CD14-positive monocyte (primary cell): ENCODE measurements at regions not wholly inside any gene's neighbourhood (a gene's known extent, or its start where the extent isn't known, plus 50 kb on each side); places are given as distances from the start of the nearest gene placed in this dataset.
"Not testable (repeated sequence)": the region's sequence is repeated elsewhere in the genome, so short reads cannot be mapped to it uniquely, and the experiment has no call there.

ENCODE experiments used
- DNase-seq, 3 donors: peaks; one replicate each; pipeline ENCODE4 v3.0.0-alpha.2; 2011 to 2022
- H2AFZ ChIP-seq: 2 replicates; pipeline ENCODE4 v1.6.0; 2012; ENCODE audit warnings: mild to moderate bottlenecking, low read depth, low read length, inconsistent platforms; ENCODE audit not compliant: insufficient read depth, poor library complexity, severe bottlenecking
- H3K27ac ChIP-seq, 2 donors: 1 replicate in 1 of 2; 2 replicates in 1 of 2; pipeline ENCODE4 v1.5.1; 2012 to 2013; ENCODE audit warnings: low read length in 2 of 2, control low read depth in 1 of 2, inconsistent platforms in 1 of 2, low read depth in 1 of 2, mild to moderate bottlenecking in 1 of 2
- H3K27me3 ChIP-seq, 2 donors: one replicate each; pipeline versions ENCODE4 v1.6.0 to v1.6.1; 2011 to 2013; ENCODE audit warnings: low read length in 2 of 2; ENCODE audit not compliant: control insufficient read depth in 2 of 2, insufficient read depth in 2 of 2
- H3K36me3 ChIP-seq, 2 donors: replicated peaks in 1 of 2; 1 replicate in 1 of 2; 2 replicates in 1 of 2; pipeline versions ENCODE4 v1.5.1 to v1.6.1; 2012 to 2013; ENCODE audit warnings: low read length in 2 of 2, control low read depth in 1 of 2, inconsistent platforms in 1 of 2, mild to moderate bottlenecking in 1 of 2; ENCODE audit not compliant: insufficient read depth in 2 of 2, control insufficient read depth in 1 of 2
- H3K4me1 ChIP-seq, 2 donors: 1 replicate in 1 of 2; 2 replicates in 1 of 2; pipeline versions ENCODE4 v1.5.1 to v1.6.1; 2012 to 2013; ENCODE audit warnings: low read length in 2 of 2, control low read depth in 1 of 2, inconsistent platforms in 1 of 2, mild to moderate bottlenecking in 1 of 2, moderate library complexity in 1 of 2; ENCODE audit not compliant: insufficient read depth in 2 of 2, control insufficient read depth in 1 of 2
- H3K4me2 ChIP-seq: replicated peaks from 2 replicates; pipeline ENCODE3; 2012; ENCODE audit warnings: low read length, moderate library complexity, mild to moderate bottlenecking; ENCODE audit not compliant: poor library complexity, severe bottlenecking; ENCODE audit errors: extremely low read depth
- H3K4me3 ChIP-seq, 3 experiments: fragments of 200-600 bp in 1 of 3; sonication (generic) in 1 of 3; replicated peaks in 1 of 3; 1 replicate in 2 of 3; 2 replicates in 1 of 3; pipeline ENCODE4 v1.5.1; 2011 to 2013; ENCODE audit warnings: low read length in 3 of 3, mild to moderate bottlenecking in 3 of 3, control low read depth in 2 of 3, low read depth in 2 of 3, inconsistent platforms in 1 of 3, moderate library complexity in 1 of 3
- H3K79me2 ChIP-seq: 2 replicates; pipeline ENCODE4 v1.6.0; 2012; ENCODE audit warnings: mild to moderate bottlenecking, control low read depth, inconsistent platforms, low read length, moderate library complexity; ENCODE audit not compliant: insufficient read depth
- H3K9ac ChIP-seq: 2 replicates; pipeline ENCODE4 v1.6.0; 2017; ENCODE audit warnings: low read length, mild to moderate bottlenecking; ENCODE audit not compliant: insufficient read depth, poor library complexity, severe bottlenecking
- H3K9me3 ChIP-seq, 2 donors: replicated peaks in 1 of 2; 1 replicate in 1 of 2; 2 replicates in 1 of 2; pipeline versions ENCODE4 v1.5.1 to v1.6.1; 2012 to 2013; ENCODE audit warnings: low read length in 2 of 2, control low read depth in 1 of 2; ENCODE audit not compliant: control insufficient read depth in 1 of 2, insufficient read depth in 1 of 2
- H4K20me1 ChIP-seq: 2 replicates; pipeline ENCODE4 v1.6.0; 2012; ENCODE audit warnings: mild to moderate bottlenecking, low read length, control low read depth, moderate library complexity; ENCODE audit not compliant: insufficient read depth
- H3K27ac Mint-ChIP-seq, 7 donors: one replicate each; pipeline ENCODE4 v1.8.0; 2020; ENCODE audit warnings: mild to moderate bottlenecking in 7 of 7, mixed read lengths in 7 of 7, moderate library complexity in 6 of 7, inconsistent platforms in 2 of 7
- H3K27me3 Mint-ChIP-seq, 3 donors: one replicate each; pipeline ENCODE4 v1.8.0; 2021 to 2022; ENCODE audit warnings: low read depth in 3 of 3, mild to moderate bottlenecking in 3 of 3, mixed read lengths in 3 of 3, moderate library complexity in 3 of 3, inconsistent platforms in 1 of 3
- H3K36me3 Mint-ChIP-seq, 2 donors: one replicate each; pipeline ENCODE4 v1.8.0; 2020; ENCODE audit warnings: mixed read lengths in 2 of 2, inconsistent platforms in 1 of 2, mild to moderate bottlenecking in 1 of 2
- H3K4me1 Mint-ChIP-seq: one replicate; pipeline ENCODE4 v1.8.0; 2020; ENCODE audit warnings: mild to moderate bottlenecking, mixed read lengths
- H3K4me3 Mint-ChIP-seq, 2 donors: one replicate each; pipeline ENCODE4 v1.8.0; 2020; ENCODE audit warnings: mild to moderate bottlenecking in 2 of 2, mixed read lengths in 2 of 2, moderate library complexity in 1 of 2
- H3K9me3 Mint-ChIP-seq, 7 donors: one replicate each; pipeline ENCODE4 v1.8.0; 2020 to 2022; ENCODE audit warnings: mixed read lengths in 7 of 7, mild to moderate bottlenecking in 6 of 7, moderate library complexity in 6 of 7, inconsistent platforms in 2 of 7
- WGBS: methylation state at CpG from one replicate; pipeline ENCODE4 v1.1.5; 2013; ENCODE audit warnings: missing lambda C conversion rate; ENCODE audit not compliant: insufficient coverage; 5-methylcytosine and 5-hydroxymethylcytosine counted together
- intact Hi-C, 2 donors: fragments of 100-400 bp; cut with micrococcal nuclease; formaldehyde crosslinking; loops; one replicate each; pipeline versions ENCODE4 v1.15.0 to v1.15.1; 2023

GRCh38 chr9:42850896-42851693 lies 667.6 kb downstream of the SPATA31A6 start:
- H3K9me3 ChIP-seq, H2AFZ ChIP-seq, H3K4me3 Mint-ChIP-seq, H3K4me1 Mint-ChIP-seq, H3K4me3 ChIP-seq, H4K20me1 ChIP-seq, H3K36me3 ChIP-seq, H3K27me3 ChIP-seq, H3K9me3 Mint-ChIP-seq, intact Hi-C loops, H3K27ac Mint-ChIP-seq, H3K36me3 Mint-ChIP-seq, H3K9ac ChIP-seq, H3K79me2 ChIP-seq, H3K4me1 ChIP-seq, H3K27ac ChIP-seq, H3K4me2 ChIP-seq, DNase-seq: not testable (repeated sequence)
- H3K27me3 Mint-ChIP-seq = peaks cover 4 to 14% (median 10%) of the 10 kb centered on the region in 3 donors
- 31% methylated on average over 15 of the region's 48 CpGs for WGBS

GRCh38 chr9:42851701-42852100 lies 668.2 kb downstream of the SPATA31A6 start:
- H3K4me1 Mint-ChIP-seq, H3K9me3 Mint-ChIP-seq, H3K4me2 ChIP-seq, DNase-seq, H3K27me3 ChIP-seq, H3K27ac Mint-ChIP-seq, H3K9ac ChIP-seq, H3K36me3 ChIP-seq, H3K4me3 ChIP-seq, H3K4me1 ChIP-seq, H3K4me3 Mint-ChIP-seq, H3K9me3 ChIP-seq, H3K27ac ChIP-seq, H3K79me2 ChIP-seq, H4K20me1 ChIP-seq, H3K36me3 Mint-ChIP-seq, H2AFZ ChIP-seq, intact Hi-C loops: not testable (repeated sequence)
- H3K27me3 Mint-ChIP-seq = peaks cover 4 to 14% (median 10%) of the 10 kb centered on the region in 3 donors
- 29% methylated on average over 6 of the region's 23 CpGs for WGBS

- H3K9me3 ChIP-seq, H4K20me1 ChIP-seq, H3K4me2 ChIP-seq, DNase-seq, H3K9ac ChIP-seq, H3K4me1 Mint-ChIP-seq, H2AFZ ChIP-seq, H3K4me1 ChIP-seq, H3K79me2 ChIP-seq, intact Hi-C loops, H3K36me3 ChIP-seq, H3K36me3 Mint-ChIP-seq, H3K27ac Mint-ChIP-seq, H3K27ac ChIP-seq, H3K9me3 Mint-ChIP-seq, H3K27me3 ChIP-seq: not testable (repeated sequence)
- Mint-ChIP-seq H3K27me3 (peaks cover 4 to 14% (median 10%) of the 10 kb centered on the region in 3 donors), H3K4me3 (peak overlapping the region in 1 of 2 donors; percentile 80)
- H3K4me3 ChIP-seq = peak overlapping the region in 1 of 3 experiments; percentile 31
- 10% methylated on average over 65 of the region's 66 CpGs for WGBS
Measured at GRCh38 chr9:42852133-42852930, 668.9 kb downstream of the SPATA31A6 start.

GRCh38 chr9:42860133-42860532 lies 676.7 kb downstream of the SPATA31A6 start:
- H3K4me3 ChIP-seq, H3K27me3 ChIP-seq, H3K9me3 Mint-ChIP-seq, H4K20me1 ChIP-seq, H3K4me3 Mint-ChIP-seq, H3K4me2 ChIP-seq, H3K36me3 Mint-ChIP-seq, H3K27me3 Mint-ChIP-seq, H3K79me2 ChIP-seq, intact Hi-C loops, H3K4me1 ChIP-seq, H3K9me3 ChIP-seq, H3K27ac Mint-ChIP-seq, H3K27ac ChIP-seq, DNase-seq, H2AFZ ChIP-seq, H3K9ac ChIP-seq, H3K4me1 Mint-ChIP-seq, H3K36me3 ChIP-seq: not testable (repeated sequence)
- no CpG with 5 or more reads among the region's 1 CpG for WGBS
